Ectodermal cell (in vitro differentiated cells): ENCODE measurements at regions not wholly inside any gene's neighbourhood (a gene's known extent, or its start where the extent isn't known, plus 50 kb on each side); places are given as distances from the start of the nearest gene placed in this dataset.

Experiments used
- H3K27ac ChIP-seq: 2 replicates; pipeline ENCODE4 v1.7.0; 2013; ENCODE audit warnings: mild to moderate bottlenecking, low read depth, low read length; ENCODE audit not compliant: insufficient read depth, poor library complexity, severe bottlenecking
- H3K27me3 ChIP-seq: 2 replicates; pipeline ENCODE4 v1.7.0; 2013; ENCODE audit warnings: mild to moderate bottlenecking, low read length; ENCODE audit not compliant: insufficient read depth, control insufficient read depth, poor library complexity, severe bottlenecking
- H3K36me3 ChIP-seq: one replicate; pipeline ENCODE4 v1.7.0; 2013; ENCODE audit warnings: low read length; ENCODE audit not compliant: control insufficient read depth, insufficient read depth
- H3K4me1 ChIP-seq: one replicate; pipeline ENCODE4 v1.7.0; 2013; ENCODE audit warnings: low read length; ENCODE audit not compliant: control insufficient read depth, insufficient read depth
- H3K4me3 ChIP-seq: 2 replicates; pipeline ENCODE4 v1.7.0; 2013; ENCODE audit warnings: low read depth, low read length, control low read depth; ENCODE audit not compliant: insufficient read depth
- H3K9me3 ChIP-seq: 2 replicates; pipeline ENCODE4 v1.7.0; 2013; ENCODE audit warnings: mild to moderate bottlenecking, low read length, moderate library complexity; ENCODE audit not compliant: control insufficient read depth
- WGBS, 2 experiments: methylation state at CpG; one replicate each; pipeline ENCODE4 v1.1.7; 2013; ENCODE audit warnings: missing lambda C conversion rate in 2 of 2; 5-methylcytosine and 5-hydroxymethylcytosine counted together

DNA sequence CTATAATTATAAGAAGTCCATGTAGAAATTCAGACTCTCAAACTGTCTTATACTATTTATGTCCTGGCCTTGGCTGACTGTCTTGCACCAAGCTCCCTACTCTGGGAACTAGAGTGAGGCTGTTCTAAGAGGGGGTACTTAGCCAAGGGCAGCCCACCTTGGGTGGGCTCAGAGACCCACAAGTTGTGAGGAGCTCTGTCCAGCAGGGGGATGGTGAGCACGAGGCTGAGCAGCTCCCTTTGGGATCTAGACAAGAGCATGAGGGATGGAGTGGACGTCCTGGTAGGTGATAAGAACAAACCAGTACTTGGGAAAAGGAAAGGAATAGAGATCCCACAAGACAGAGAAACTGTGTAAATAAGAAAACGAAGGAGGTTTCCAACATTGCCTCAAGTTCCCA is 127.1 kb upstream of the SLC44A3 start:
- Histone ChIP-seq H3K4me3 (no peak overlapping the region), H3K27ac (no peak overlapping the region), H3K36me3 (no peaks in the 10 kb centered on the region), H3K4me1 (peaks cover 13% of the 10 kb centered on the region), H3K9me3 (no peaks in the 10 kb centered on the region), H3K27me3 (no peaks in the 10 kb centered on the region)
- WGBS, 2 experiments = 88 to 92% methylated on average over 3 of the region's 3 CpGs

DNA sequence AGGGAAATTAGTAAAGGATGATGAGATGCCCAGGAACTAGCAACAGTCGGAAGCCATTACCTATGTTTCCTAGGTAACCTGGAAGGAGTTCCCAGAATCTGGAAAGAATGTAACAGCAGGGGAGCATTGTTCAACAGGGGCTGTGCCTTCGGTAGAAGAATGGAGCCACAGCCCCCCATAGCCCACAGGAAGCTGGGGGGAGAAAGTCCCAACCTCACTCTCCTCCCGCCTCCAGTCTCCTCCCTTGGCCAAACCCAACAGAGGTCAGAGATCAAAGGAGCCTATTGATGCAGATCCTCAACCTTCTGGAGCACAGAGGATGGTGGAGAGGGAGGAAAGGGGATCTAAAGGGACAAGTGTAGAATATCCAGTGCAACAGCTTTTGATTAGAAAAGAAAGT is 131.5 kb upstream of the SLC44A3 start:
- peak overlapping the region; percentile 51 for H3K27ac ChIP-seq
- WGBS, 2 experiments = 3 to 4% methylated on average over 2 to 3 of the region's 3 CpGs
- peaks cover 13% of the 10 kb centered on the region for H3K4me1 ChIP-seq

DNA sequence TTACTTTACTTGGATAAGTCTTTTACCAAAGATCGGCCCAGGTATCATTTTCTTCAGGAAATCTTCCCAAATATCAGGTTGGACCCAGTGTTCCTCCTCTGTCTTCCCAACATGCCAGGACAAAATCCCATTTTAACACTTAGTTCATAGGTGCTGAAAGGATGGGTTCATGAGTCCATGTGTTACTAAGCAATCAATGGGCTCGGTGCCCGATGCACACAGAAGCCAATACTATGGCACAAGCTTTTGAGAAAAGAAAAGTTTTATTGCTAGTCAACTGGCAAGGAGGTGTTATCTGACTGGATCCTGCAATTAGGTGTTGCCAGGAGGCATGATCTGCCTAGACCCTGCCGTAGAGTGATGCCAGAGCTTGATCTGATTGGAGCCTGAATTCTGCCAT is 133.3 kb upstream of the SLC44A3 start:
- H3K4me3 ChIP-seq = no peak overlapping the region
- H3K27ac ChIP-seq = no peak overlapping the region
- H3K9me3 ChIP-seq = no peaks in the 10 kb centered on the region
- peaks cover 13% of the 10 kb centered on the region for H3K4me1 ChIP-seq
- WGBS, 2 experiments = 96 to 98% methylated on average over 4 of the region's 4 CpGs
- H3K27me3 ChIP-seq = no peaks in the 10 kb centered on the region
- no peaks in the 10 kb centered on the region for H3K36me3 ChIP-seq

More for the DNA sequence above, 131.5 kb upstream of the SLC44A3 start:
- no peaks in the 10 kb centered on the region for H3K27me3 ChIP-seq
- no peaks in the 10 kb centered on the region for H3K36me3 ChIP-seq
- no peak overlapping the region for H3K4me3 ChIP-seq
- no peaks in the 10 kb centered on the region for H3K9me3 ChIP-seq

DNA sequence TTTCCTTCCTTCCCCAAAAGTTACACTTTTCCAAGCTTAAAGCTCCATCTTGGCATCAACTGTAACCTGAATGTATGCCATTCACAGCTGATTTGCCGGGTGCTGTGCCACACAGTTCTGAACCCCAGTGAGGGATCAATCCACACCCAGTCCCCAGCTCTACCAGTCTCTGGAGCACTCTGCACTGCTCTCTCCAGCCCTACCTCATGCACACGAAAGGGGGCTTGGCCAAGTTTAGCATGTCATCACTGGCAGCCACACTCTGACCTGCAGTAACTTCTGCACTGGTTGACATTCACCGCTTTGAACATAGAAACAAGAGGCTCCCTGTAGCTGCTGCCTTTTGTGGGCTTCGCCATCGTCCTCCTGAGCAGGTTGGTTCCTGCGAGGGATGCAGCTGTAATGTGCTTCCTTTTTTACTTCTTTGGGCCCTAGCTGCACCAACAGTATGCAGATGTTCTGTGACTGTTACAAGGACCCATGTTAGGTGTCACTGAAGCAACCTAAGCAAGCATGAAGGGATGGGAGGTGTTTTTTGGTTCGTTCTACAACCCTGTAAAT is 135.4 kb upstream of the SLC44A3 start:
- H3K4me3 ChIP-seq = no peak overlapping the region

DNA sequence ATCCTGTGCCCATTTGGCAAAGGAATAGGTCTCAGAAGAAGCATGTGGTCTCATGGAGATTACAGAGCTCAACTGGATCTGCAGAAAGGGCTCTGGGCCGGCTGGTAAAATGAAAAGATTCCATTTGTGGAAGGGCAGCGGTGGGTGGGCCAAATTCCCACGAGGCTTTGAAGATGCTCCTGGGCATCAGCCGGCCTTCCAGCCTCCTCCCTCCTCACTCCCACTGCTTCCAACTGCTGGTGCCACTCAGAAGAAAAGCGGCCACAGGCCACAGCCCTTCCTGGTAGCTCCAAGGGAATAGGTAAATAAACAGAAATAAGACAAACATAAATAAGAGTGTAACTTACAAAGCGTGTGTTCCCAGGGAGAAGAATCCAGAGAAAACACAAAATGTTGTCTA is 136.3 kb upstream of the SLC44A3 start:
- WGBS, 2 experiments = 68 to 71% methylated on average over 6 of the region's 6 CpGs
- H3K27me3 ChIP-seq = no peaks in the 10 kb centered on the region
- no peak overlapping the region for H3K27ac ChIP-seq
- H3K4me1 ChIP-seq = peaks cover 2% of the 10 kb centered on the region
- H3K36me3 ChIP-seq = no peaks in the 10 kb centered on the region
- H3K9me3 ChIP-seq = no peaks in the 10 kb centered on the region
- no peak overlapping the region for H3K4me3 ChIP-seq

More for the DNA sequence above, 135.4 kb upstream of the SLC44A3 start:
- Histone ChIP-seq H3K4me1 (peaks cover 7% of the 10 kb centered on the region), H3K27ac (no peak overlapping the region), H3K9me3 (no peaks in the 10 kb centered on the region), H3K36me3 (no peaks in the 10 kb centered on the region), H3K27me3 (no peaks in the 10 kb centered on the region)
- 83 to 90% methylated on average over 7 of the region's 7 CpGs for WGBS, 2 experiments

DNA sequence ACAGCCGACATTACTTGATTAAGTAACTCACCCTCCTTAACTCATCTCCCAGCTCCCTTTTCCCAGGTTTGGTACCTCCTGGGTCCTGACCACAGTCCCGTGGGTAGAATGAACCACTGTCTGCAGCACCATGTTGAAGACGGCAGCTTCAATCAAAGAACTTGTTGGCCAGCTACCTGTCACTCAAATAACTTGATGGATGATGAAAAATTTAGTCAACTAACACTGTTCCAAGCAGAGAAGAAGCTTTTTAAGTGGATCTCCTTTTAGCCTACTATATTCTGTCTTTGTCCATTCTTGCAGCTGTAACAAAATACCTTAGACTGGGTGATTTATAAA is 138.4 kb upstream of the F3 start:
- Histone ChIP-seq H3K27ac (no peak overlapping the region), H3K9me3 (no peaks in the 10 kb centered on the region), H3K27me3 (no peaks in the 10 kb centered on the region), H3K36me3 (no peaks in the 10 kb centered on the region), H3K4me3 (no peak overlapping the region), H3K4me1 (peaks cover 3% of the 10 kb centered on the region)
- 76 to 82% methylated on average over 3 of the region's 3 CpGs for WGBS, 2 experiments

DNA sequence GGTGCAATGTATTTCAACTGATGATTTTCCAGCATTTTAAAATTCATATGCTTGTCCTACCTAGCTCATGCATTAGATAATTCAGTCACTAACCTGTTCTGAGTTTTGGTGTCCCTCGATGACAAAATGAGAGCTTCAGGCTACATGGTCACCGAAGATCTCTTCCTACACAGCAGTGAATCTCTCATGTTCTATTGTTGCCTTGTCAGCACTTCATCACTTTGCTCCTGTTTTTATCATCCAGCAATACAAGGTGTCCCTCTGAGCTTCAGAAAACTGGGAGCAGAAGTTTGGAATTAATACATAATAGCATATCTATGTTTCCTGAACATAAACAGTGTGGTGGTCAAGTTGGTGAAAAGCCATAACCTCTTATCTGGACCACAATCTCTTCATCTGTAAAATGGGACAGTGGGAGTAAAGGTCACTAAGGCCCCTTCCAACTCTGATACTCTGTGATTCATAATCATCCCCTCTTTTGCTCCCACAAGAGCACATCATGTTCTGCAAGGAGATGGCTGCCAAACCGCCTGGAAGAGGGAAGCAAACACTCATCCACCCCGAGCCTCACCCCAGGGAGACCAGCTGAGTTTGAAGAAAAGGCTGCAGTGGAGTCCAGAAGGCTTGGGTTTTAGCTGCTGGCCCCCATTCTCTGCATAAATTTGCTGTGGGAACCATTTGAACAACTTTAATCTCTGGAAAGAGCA is 137.9 kb upstream of the F3 start:
- Histone ChIP-seq H3K27ac (no peak overlapping the region), H3K36me3 (no peaks in the 10 kb centered on the region)

DNA sequence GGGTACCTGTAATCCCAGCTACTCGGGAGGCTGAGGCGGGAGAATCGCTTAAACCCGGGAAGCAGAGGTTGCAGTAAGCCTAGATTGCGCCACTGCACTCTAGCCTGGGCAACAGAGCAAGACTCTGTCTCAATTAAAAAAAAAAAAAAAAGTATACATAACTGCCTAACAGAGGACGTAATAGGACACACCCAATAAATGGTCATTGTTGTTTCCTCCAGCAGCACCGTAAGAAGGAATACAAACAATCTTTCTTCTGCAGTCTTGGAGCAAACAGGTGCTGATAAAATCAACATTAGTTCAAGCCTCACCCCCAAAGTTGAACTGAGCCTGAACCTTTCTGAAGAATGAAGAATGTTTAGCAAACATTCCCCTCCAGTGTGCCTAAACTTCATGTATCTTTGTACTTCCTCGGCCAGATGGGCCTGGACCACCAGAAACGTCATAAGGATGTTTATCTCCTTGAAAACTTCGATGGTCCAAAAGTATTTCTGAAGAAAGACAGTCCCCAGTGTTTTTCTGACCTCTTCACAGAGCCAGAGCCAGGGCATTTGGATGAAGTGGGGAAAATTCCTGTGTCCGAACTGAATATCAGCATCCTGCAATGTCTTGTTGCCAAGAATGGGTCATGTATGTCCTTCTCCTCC is 136.8 kb upstream of the F3 start:
- no peaks in the 10 kb centered on the region for H3K9me3 ChIP-seq
- H3K4me3 ChIP-seq = no peak overlapping the region
- H3K36me3 ChIP-seq = no peaks in the 10 kb centered on the region
- H3K4me1 ChIP-seq = peaks cover 3% of the 10 kb centered on the region
- WGBS, 2 experiments = 92 to 95% methylated on average over 11 of the region's 11 CpGs
- no peaks in the 10 kb centered on the region for H3K27me3 ChIP-seq
- H3K27ac ChIP-seq = no peak overlapping the region

More for the DNA sequence above, 137.9 kb upstream of the F3 start:
- no peaks in the 10 kb centered on the region for H3K9me3 ChIP-seq
- no peak overlapping the region for H3K4me3 ChIP-seq
- H3K4me1 ChIP-seq = peaks cover 3% of the 10 kb centered on the region
- 95 to 96% methylated on average over 4 of the region's 4 CpGs for WGBS, 2 experiments
- H3K27me3 ChIP-seq = no peaks in the 10 kb centered on the region

DNA sequence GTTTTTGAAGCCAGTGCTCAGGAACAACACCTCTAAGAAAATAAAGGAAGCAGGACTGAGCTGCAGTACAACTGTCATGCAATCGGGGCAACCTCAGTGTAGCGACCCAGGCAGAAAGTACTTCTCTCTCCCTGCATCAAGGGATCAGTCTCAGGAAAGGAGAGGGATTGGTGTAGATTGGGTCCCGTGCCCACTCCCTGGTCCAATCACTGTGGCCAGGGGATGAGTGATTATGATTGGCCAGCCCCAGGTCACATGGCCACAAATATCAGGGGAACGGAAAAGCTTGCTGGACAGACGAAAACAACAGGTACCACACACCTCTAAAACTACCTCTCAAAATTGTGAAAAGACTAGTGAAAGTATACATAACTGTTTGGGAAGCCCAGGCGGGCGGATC is 136.2 kb upstream of the F3 start:
- H3K4me3 ChIP-seq = no peak overlapping the region
- no peak overlapping the region for H3K27ac ChIP-seq
- no peaks in the 10 kb centered on the region for H3K27me3 ChIP-seq
- H3K4me1 ChIP-seq = peaks cover 3% of the 10 kb centered on the region
- no peaks in the 10 kb centered on the region for H3K36me3 ChIP-seq
- no peaks in the 10 kb centered on the region for H3K9me3 ChIP-seq
- 81 to 91% methylated on average over 7 of the region's 7 CpGs for WGBS, 2 experiments

DNA sequence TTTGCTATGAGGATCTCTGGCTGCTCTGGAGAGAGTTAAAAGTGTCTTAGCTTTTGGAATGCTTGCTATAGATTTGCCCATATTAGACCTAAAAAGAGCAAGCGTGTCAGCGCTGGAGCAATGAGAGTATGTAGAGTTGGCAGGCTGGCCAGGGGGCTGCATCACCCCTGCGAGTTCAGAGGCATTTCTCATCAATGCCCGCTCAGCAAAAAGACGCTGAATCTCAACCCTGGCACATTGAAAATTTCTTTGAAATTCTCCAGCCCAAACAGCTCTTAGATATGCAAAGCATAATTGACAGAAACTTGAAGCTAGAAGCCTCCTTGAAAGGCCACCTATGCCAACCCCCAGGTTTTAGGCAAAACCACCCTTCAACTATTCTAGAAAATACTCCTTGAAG is 135.5 kb upstream of the F3 start:
- WGBS, 2 experiments = 72 to 75% methylated on average over 5 of the region's 5 CpGs
- H3K4me1 ChIP-seq = peaks cover 3% of the 10 kb centered on the region
- H3K27ac ChIP-seq = no peak overlapping the region
- no peak overlapping the region for H3K4me3 ChIP-seq
- no peaks in the 10 kb centered on the region for H3K36me3 ChIP-seq
- H3K9me3 ChIP-seq = no peaks in the 10 kb centered on the region
- H3K27me3 ChIP-seq = no peaks in the 10 kb centered on the region
